HL-60 (cell line): ENCODE measurements at regions not wholly inside any gene's neighbourhood (a gene's known extent, or its start where the extent isn't known, plus 50 kb on each side); places are given as distances from the start of the nearest gene placed in this dataset.

Experiments
- CTCF ChIP-seq: IDR thresholded peaks from one replicate; pipeline ENCODE4 v1.5.1; 2011; ENCODE audit warnings: low read length, control low read depth, inconsistent platforms; ENCODE audit not compliant: insufficient read depth
- GABPA ChIP-seq: IDR thresholded peaks from 2 replicates; pipeline ENCODE4 v1.6.1; 2012; ENCODE audit warnings: low read depth
- POLR2AphosphoS5 ChIP-seq: IDR thresholded peaks from 2 replicates; pipeline ENCODE4 v1.6.1; 2012; ENCODE audit warnings: low read depth
- REST ChIP-seq: IDR thresholded peaks from 2 replicates; pipeline ENCODE4 v1.6.1; 2012; ENCODE audit warnings: low read depth; ENCODE audit not compliant: insufficient replicate concordance

GRCh38 chr15:36507458-36507857, 72.0 kb upstream of the CDIN1 start:
- no peak for TF ChIP-seq CTCF
- no peak for TF ChIP-seq POLR2AphosphoS5
- no peak for TF ChIP-seq GABPA
- TF ChIP-seq REST: no peak
